GM12891 (cell line): ENCODE measurements at regions not wholly inside any gene's neighbourhood (a gene's known extent, or its start where the extent isn't known, plus 50 kb on each side); places are given as distances from the start of the nearest gene placed in this dataset.

ENCODE experiments used
- DNase-seq: peaks from one replicate; pipeline ENCODE4 v3.0.0; 2011; ENCODE audit warnings: low spot score; ENCODE audit not compliant: insufficient read length
- FAIRE-seq: peaks from 2 replicates; lab custom pipeline; 2011; peaks lifted over from hg19 to GRCh38; lab: Jason Lieb, UNC
- PAX5 ChIP-seq: IDR thresholded peaks from 2 replicates; pipeline ENCODE4 v1.6.1; 2011; ENCODE audit warnings: low read length, moderate library complexity, mild to moderate bottlenecking; ENCODE audit not compliant: insufficient read depth, severe bottlenecking
- POLR2A ChIP-seq: IDR thresholded peaks from 2 replicates; pipeline ENCODE4 v1.6.1; 2011; ENCODE audit warnings: low read depth, low read length, control low read depth
- POLR2AphosphoS5 ChIP-seq: IDR thresholded peaks from 2 replicates; pipeline ENCODE4 v1.6.1; 2011; ENCODE audit warnings: low read depth, low read length, control low read depth
- POU2F2 ChIP-seq: IDR thresholded peaks from 2 replicates; pipeline ENCODE4 v1.6.1; 2011; ENCODE audit warnings: low read depth, mild to moderate bottlenecking, control low read depth, low read length, moderate library complexity
- SPI1 ChIP-seq: IDR thresholded peaks from 2 replicates; pipeline ENCODE4 v1.6.1; 2011; ENCODE audit warnings: low read depth, low read length, control low read depth
- TAF1 ChIP-seq: IDR thresholded peaks from 2 replicates; pipeline ENCODE4 v1.6.1; 2011; ENCODE audit warnings: low read depth, low read length, control low read depth

GRCh38 chr3:23663246-23663645 lies 142.5 kb upstream of the UBE2E1 start:
- TF ChIP-seq PAX5: no peak
- no peak for TF ChIP-seq TAF1
- TF ChIP-seq POLR2A: no peak
- TF ChIP-seq SPI1: no peak
- no peak for TF ChIP-seq POLR2AphosphoS5
- no peak for TF ChIP-seq POU2F2
- FAIRE-seq: no peak
- DNase-seq: no peak

- DNase-seq: no peak
- TF ChIP-seq TAF1 (no peak), POLR2A (no peak), POU2F2 (no peak), SPI1 (no peak), PAX5 (no peak), POLR2AphosphoS5 (no peak)
- no peak for FAIRE-seq
Observed at GRCh38 chr3:23663661-23664186, 142.0 kb upstream of the UBE2E1 start.

- DNase-seq (no peak), FAIRE-seq (no peak)
- no peak for TF ChIP-seq POU2F2
Observed at GRCh38 chr3:23664459-23664858, 141.3 kb upstream of the UBE2E1 start.

GRCh38 chr3:23665741-23666140 lies 140.0 kb upstream of the UBE2E1 start:
- FAIRE-seq: no peak
- TF ChIP-seq SPI1 (no peak), POLR2AphosphoS5 (no peak), TAF1 (no peak), PAX5 (no peak), POU2F2 (no peak)

GRCh38 chr3:23666818-23667217 lies 138.9 kb upstream of the UBE2E1 start:
- DNase-seq (no peak), FAIRE-seq (no peak)
- TF ChIP-seq POU2F2 (no peak), TAF1 (no peak), POLR2A (no peak), SPI1 (no peak), POLR2AphosphoS5 (no peak), PAX5 (no peak)

More at GRCh38 chr3:23665741-23666140, 140.0 kb upstream of the UBE2E1 start:
- no peak for DNase-seq

- no peak for DNase-seq
- no peak for FAIRE-seq
- TF ChIP-seq PAX5 (no peak), POLR2A (no peak), SPI1 (no peak), TAF1 (no peak), POLR2AphosphoS5 (no peak), POU2F2 (no peak)
Observed at GRCh38 chr3:23667536-23668429, 138.0 kb upstream of the UBE2E1 start.

GRCh38 chr3:23668430-23668904 lies 137.3 kb upstream of the UBE2E1 start:
- no peak for FAIRE-seq
- no peak for DNase-seq
- no peak for TF ChIP-seq POU2F2

GRCh38 chr3:23669541-23670255 lies 136.1 kb upstream of the UBE2E1 start:
- no peak for FAIRE-seq
- no peak for DNase-seq
- TF ChIP-seq TAF1: no peak
- TF ChIP-seq POLR2A: no peak
- no peak for TF ChIP-seq POU2F2
- TF ChIP-seq POLR2AphosphoS5: no peak
- TF ChIP-seq PAX5: no peak
- no peak for TF ChIP-seq SPI1

- FAIRE-seq (no peak), DNase-seq (no peak)
- TF ChIP-seq POLR2A (no peak), SPI1 (no peak), PAX5 (no peak)
Observed at GRCh38 chr3:23671851-23672589, 133.7 kb upstream of the UBE2E1 start.

GRCh38 chr3:23672628-23673027 lies 133.1 kb upstream of the UBE2E1 start:
- DNase-seq: no peak
- no peak for FAIRE-seq
- TF ChIP-seq POU2F2 (no peak), PAX5 (no peak), POLR2A (no peak), POLR2AphosphoS5 (no peak), TAF1 (no peak), SPI1 (no peak)
